SK-N-SH (cell line): ENCODE measurements at regions not wholly inside any gene's neighbourhood (a gene's known extent, or its start where the extent isn't known, plus 50 kb on each side); places are given as distances from the start of the nearest gene placed in this dataset.

Source experiments
- CTCF ChIA-PET: fragments of 300-600, 350-600 bp; formaldehyde crosslinking; extraction: SDS; loops from one replicate; lab custom pipeline; 2021; lab: Yijun Ruan, JAX
- POLR2A ChIA-PET: fragments of 350-600 bp; sonication (Branson Sonifier 250); formaldehyde crosslinking; extraction: SDS; loops from one replicate; lab custom pipeline; 2020; ENCODE audit warnings: antibody characterized with exemption, inconsistent platforms; lab: Yijun Ruan, JAX
- DNase-seq: peaks from one replicate; pipeline ENCODE4 v3.0.0; 2012
- H2AFZ ChIP-seq: fragments of 200-600 bp; sonication (generic); 2 replicates; pipeline ENCODE4 v1.8.1; 2016; ENCODE audit warnings: antibody characterized with exemption, mild to moderate bottlenecking, low read depth
- H3F3A ChIP-seq: fragments of 200-600 bp; sonication (generic); replicated peaks from 2 replicates; pipeline ENCODE3; 2016; ENCODE audit warnings: antibody characterized with exemption, mild to moderate bottlenecking; ENCODE audit not compliant: insufficient read depth
- H3K27ac ChIP-seq, 2 experiments: fragments of 200-500 bp in 1 of 2; fragments of 200-600 bp in 1 of 2; sonication (Bioruptor generic) in 1 of 2; sonication (generic), shearing (Covaris generic) in 1 of 2; 2 replicates each; pipeline versions ENCODE4 v1.5.1 to v1.6.1; 2014 to 2016; ENCODE audit warnings: low read depth in 2 of 2, inconsistent platforms in 1 of 2, low read length in 1 of 2, mild to moderate bottlenecking in 1 of 2, mixed read lengths in 1 of 2
- H3K27me3 ChIP-seq: fragments of 200-600 bp; sonication (generic), shearing (Covaris generic); 2 replicates; pipeline ENCODE4 v1.6.1; 2016; ENCODE audit warnings: mixed run types; ENCODE audit not compliant: insufficient read depth
- H3K36me3 ChIP-seq, 2 experiments: fragments of 200-500 bp in 1 of 2; fragments of 200-600 bp in 1 of 2; sonication (Bioruptor generic) in 1 of 2; sonication (generic) in 1 of 2; replicated peaks in 1 of 2; 2 replicates each; pipeline versions ENCODE3 to v1.5.1; 2014 to 2016; ENCODE audit warnings: low read length in 1 of 2, mild to moderate bottlenecking in 1 of 2; ENCODE audit not compliant: insufficient read depth in 2 of 2, control insufficient read depth in 1 of 2
- H3K4me1 ChIP-seq, 2 experiments: fragments of 200-500 bp in 1 of 2; fragments of 200-600 bp in 1 of 2; sonication (Bioruptor generic) in 1 of 2; sonication (generic), shearing (Covaris generic) in 1 of 2; 2 replicates each; pipeline versions ENCODE4 v1.5.1 to v1.6.1; 2014 to 2016; ENCODE audit warnings: low read depth in 1 of 2, low read length in 1 of 2, mixed run types in 1 of 2; ENCODE audit not compliant: insufficient read depth in 2 of 2, control insufficient read depth in 1 of 2
- H3K4me2 ChIP-seq: fragments of 200-600 bp; sonication (generic), shearing (Covaris generic); 2 replicates; pipeline ENCODE4 v1.6.1; 2017; ENCODE audit warnings: mixed run types
- H3K4me3 ChIP-seq, 2 experiments: fragments of 200-500 bp in 1 of 2; fragments of 200-600 bp in 1 of 2; sonication (Bioruptor generic) in 1 of 2; sonication (generic), shearing (Covaris generic) in 1 of 2; 2 replicates each; pipeline versions ENCODE4 v1.5.1 to v1.8.1; 2014 to 2016; ENCODE audit warnings: low read depth in 2 of 2, inconsistent platforms in 1 of 2, low read length in 1 of 2, mild to moderate bottlenecking in 1 of 2, mixed read lengths in 1 of 2, moderate library complexity in 1 of 2
- H3K79me2 ChIP-seq: fragments of 200-600 bp; sonication (generic); 2 replicates; pipeline ENCODE4 v1.8.1; 2017; ENCODE audit warnings: mild to moderate bottlenecking; ENCODE audit not compliant: insufficient read depth
- H3K9ac ChIP-seq: fragments of 200-600 bp; sonication (generic); 2 replicates; pipeline ENCODE4 v1.6.1; 2017; ENCODE audit warnings: mixed run types
- H3K9me2 ChIP-seq: fragments of 200-600 bp; sonication (generic); 2 replicates; pipeline ENCODE4 v1.6.1; 2017; ENCODE audit warnings: mixed run types
- H3K9me3 ChIP-seq: fragments of 200-600 bp; sonication (generic); 2 replicates; pipeline ENCODE4 v1.6.1; 2017; ENCODE audit warnings: mixed run types, mild to moderate bottlenecking, moderate library complexity
- H4K20me1 ChIP-seq: fragments of 200-600 bp; sonication (generic); 2 replicates; pipeline ENCODE4 v1.6.1; 2017; ENCODE audit warnings: mild to moderate bottlenecking, mixed run types; ENCODE audit not compliant: insufficient read depth
- CHD2 ChIP-seq: fragments of 150-350 bp; IDR thresholded peaks from 2 replicates; pipeline ENCODE4 v1.6.1; 2018; ENCODE audit warnings: low read length; ENCODE audit not compliant: partially characterized antibody
- CTCF ChIP-seq: fragments of 200-600 bp; sonication (generic); IDR thresholded peaks from 2 replicates; pipeline ENCODE4 v1.6.1; 2017; ENCODE audit warnings: antibody characterized with exemption, mild to moderate bottlenecking, moderate library complexity
- ELF1 ChIP-seq: IDR thresholded peaks from 2 replicates; pipeline ENCODE4 v1.4.0; 2012
- EP300 ChIP-seq, 2 experiments: IDR thresholded peaks; 2 replicates each; pipeline versions ENCODE4 v1.4.0 to v1.6.1; 2012; ENCODE audit warnings: borderline replicate concordance in 1 of 2, low read depth in 1 of 2, low read length in 1 of 2
- EZH2phosphoT487 ChIP-seq: fragments of 200-600 bp; sonication (generic); IDR thresholded peaks from 2 replicates; pipeline ENCODE4 v1.6.1; 2017; ENCODE audit warnings: low read depth, mixed run types, mild to moderate bottlenecking, antibody characterized with exemption, moderate library complexity, borderline replicate concordance
- FOSL2 ChIP-seq: IDR thresholded peaks from 2 replicates; pipeline ENCODE4 v1.4.0; 2012; ENCODE audit warnings: low read depth, mild to moderate bottlenecking, moderate library complexity, borderline replicate concordance
- FOXJ3 ChIP-seq: sonication (generic); formaldehyde crosslinking; IDR thresholded peaks from 2 replicates; pipeline ENCODE4 v1.5.1; 2020; ENCODE audit warnings: mild to moderate bottlenecking, missing genetic modification reagents
- GABPA ChIP-seq: IDR thresholded peaks from 2 replicates; pipeline ENCODE4 v1.4.0; 2012; ENCODE audit warnings: low read depth, mild to moderate bottlenecking
- JUND ChIP-seq: IDR thresholded peaks from 2 replicates; pipeline ENCODE4 v1.4.0; 2012
- MEF2A ChIP-seq: IDR thresholded peaks from 2 replicates; pipeline ENCODE4 v1.4.0; 2012; ENCODE audit warnings: low read depth, borderline replicate concordance
- MXI1 ChIP-seq: IDR thresholded peaks from 2 replicates; pipeline ENCODE4 v1.6.1; 2012; ENCODE audit warnings: mild to moderate bottlenecking, low read depth, low read length, improper control_type of control experiment
- NFIC ChIP-seq: IDR thresholded peaks from 2 replicates; pipeline ENCODE4 v1.4.0; 2012; ENCODE audit warnings: borderline replicate concordance
- NRF1 ChIP-seq: IDR thresholded peaks from 2 replicates; pipeline ENCODE4 v1.6.1; 2012; ENCODE audit warnings: low read depth, mild to moderate bottlenecking, low read length
- POLR2AphosphoS5 ChIP-seq: IDR thresholded peaks from 2 replicates; pipeline ENCODE4 v1.6.1; 2012; ENCODE audit warnings: low read depth, low read length
- RCOR1 ChIP-seq: fragments of 150-350 bp; IDR thresholded peaks from 2 replicates; pipeline ENCODE4 v1.6.1; 2017; ENCODE audit warnings: antibody characterized with exemption, low read length
- REST ChIP-seq: IDR thresholded peaks from 2 replicates; pipeline ENCODE4 v1.6.1; 2012; ENCODE audit warnings: mild to moderate bottlenecking, low read depth, low read length, moderate library complexity
- RFX5 ChIP-seq: IDR thresholded peaks from 2 replicates; pipeline ENCODE4 v1.6.1; 2012; ENCODE audit warnings: mild to moderate bottlenecking, improper control_type of control experiment, low read length
- RXRA ChIP-seq: IDR thresholded peaks from 2 replicates; pipeline ENCODE4 v1.4.0; 2012; ENCODE audit warnings: low read depth, mild to moderate bottlenecking, borderline replicate concordance
- YY1 ChIP-seq: IDR thresholded peaks from 2 replicates; pipeline ENCODE4 v1.4.0; 2012; ENCODE audit warnings: low read depth, mild to moderate bottlenecking
- WGBS: methylation state at CpG from one replicate; pipeline ENCODE4 v1.1.6; 2017; ENCODE audit warnings: low lambda C conversion rate; 5-methylcytosine and 5-hydroxymethylcytosine counted together
- TF ChIP-seq, protein P1 (sequence below): IDR thresholded peaks from 2 replicates; pipeline ENCODE4 v1.4.0; 2012; ENCODE audit warnings: low read depth, borderline replicate concordance
- TF ChIP-seq, protein P2 (sequence below): fragments of 150-350 bp; IDR thresholded peaks from 2 replicates; pipeline ENCODE4 v1.6.1; 2017; ENCODE audit warnings: antibody characterized with exemption, low read length, low read depth, borderline replicate concordance

GRCh38 chr5:154698763-154699162, 56.4 kb upstream of the LARP1 start (continued):
- no peak for TF ChIP-seq NRF1

- Histone ChIP-seq H3K27me3 (no peaks in the 10 kb centered on the region), H3F3A (no peaks in the 10 kb centered on the region), H3K4me1 (no peaks in the 10 kb centered on the region), H4K20me1 (no peaks in the 10 kb centered on the region), H3K9me3 (no peaks in the 10 kb centered on the region), H3K4me2 (no peak overlapping the region), H3K36me3 (no peaks in the 10 kb centered on the region), H2AFZ (no peak overlapping the region), H3K9ac (no peak overlapping the region), H3K4me3 (no peak overlapping the region), H3K27ac (no peak overlapping the region)
- whole genome bisulfite sequencing: 60% methylated on average over 5 of the region's 5 CpGs
- ChIA-PET POLR2A (no interaction called here), CTCF (interaction anchor here (1.1 kb wide), 1 partner anchor 94 kb away, joined by 3 read pairs; no protein-coding TSS in a partner anchor)
- DNase-seq: no peak
- TF ChIP-seq EP300 (IDR thresholded peaks at IDR 0.05; ENCODE audit: borderline replicate concordance in 1 of 2, low read depth in 1 of 2, low read length in 1 of 2) (no peak), CHD2 (no peak), JUND (no peak), ELF1 (no peak), EZH2phosphoT487 (no peak)
- TF ChIP-seq, all 33 proteins: peak for 0
- Histone ChIP-seq H3K79me2 (no peaks in the 10 kb centered on the region), H3K9me2 (no peaks in the 10 kb centered on the region)
These were observed 57.8 kb upstream of the LARP1 start for GRCh38 chr5:154697371-154697770.

DNA sequence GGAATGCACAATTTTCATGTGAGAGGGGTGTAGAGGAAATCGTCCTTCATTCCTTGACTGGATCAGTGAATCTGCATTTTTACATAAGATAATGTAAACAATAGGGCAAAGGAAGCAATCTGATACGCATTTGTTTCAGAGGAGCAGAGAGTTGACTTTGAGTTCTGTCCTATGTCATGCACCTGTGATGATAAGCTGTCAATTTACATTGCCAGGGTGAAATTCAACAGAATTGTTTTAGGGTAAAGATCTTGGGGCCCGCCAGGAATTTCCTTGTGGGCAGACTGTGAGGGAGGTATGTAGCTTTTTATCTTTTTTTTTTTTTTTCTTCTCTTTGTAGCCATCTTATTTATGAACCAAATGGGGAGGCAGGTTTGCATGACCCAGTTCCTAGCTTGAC, 58.3 kb upstream of the LARP1 start:
- Histone ChIP-seq H3K4me1 (no peaks in the 10 kb centered on the region), H3K9ac (no peak overlapping the region), H4K20me1 (no peaks in the 10 kb centered on the region), H3K27ac (no peak overlapping the region), H3K4me2 (no peak overlapping the region), H3K9me3 (no peaks in the 10 kb centered on the region), H3K36me3 (no peaks in the 10 kb centered on the region), H3K79me2 (no peaks in the 10 kb centered on the region), H3K9me2 (no peaks in the 10 kb centered on the region), H3K27me3 (no peaks in the 10 kb centered on the region), H3F3A (no peaks in the 10 kb centered on the region), H2AFZ (no peak overlapping the region), H3K4me3 (no peak overlapping the region)
- ChIA-PET POLR2A (no interaction called here), CTCF (interaction anchor here (1.1 kb wide), 1 partner anchor 94 kb away, joined by 3 read pairs; no protein-coding TSS in a partner anchor)
- TF ChIP-seq NRF1 (no peak), FOSL2 (no peak), RFX5 (no peak), YY1 (no peak), FOXJ3 (no peak), MEF2A (no peak), GABPA (no peak), RXRA (no peak), RCOR1 (no peak), MXI1 (no peak), POLR2AphosphoS5 (no peak), CTCF (no peak), NFIC (no peak), REST (no peak), CHD2 (no peak)
- TF ChIP-seq, protein P1, sequence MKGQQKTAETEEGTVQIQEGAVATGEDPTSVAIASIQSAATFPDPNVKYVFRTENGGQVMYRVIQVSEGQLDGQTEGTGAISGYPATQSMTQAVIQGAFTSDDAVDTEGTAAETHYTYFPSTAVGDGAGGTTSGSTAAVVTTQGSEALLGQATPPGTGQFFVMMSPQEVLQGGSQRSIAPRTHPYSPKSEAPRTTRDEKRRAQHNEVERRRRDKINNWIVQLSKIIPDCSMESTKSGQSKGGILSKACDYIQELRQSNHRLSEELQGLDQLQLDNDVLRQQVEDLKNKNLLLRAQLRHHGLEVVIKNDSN: no peak
- TF ChIP-seq, protein P2, sequence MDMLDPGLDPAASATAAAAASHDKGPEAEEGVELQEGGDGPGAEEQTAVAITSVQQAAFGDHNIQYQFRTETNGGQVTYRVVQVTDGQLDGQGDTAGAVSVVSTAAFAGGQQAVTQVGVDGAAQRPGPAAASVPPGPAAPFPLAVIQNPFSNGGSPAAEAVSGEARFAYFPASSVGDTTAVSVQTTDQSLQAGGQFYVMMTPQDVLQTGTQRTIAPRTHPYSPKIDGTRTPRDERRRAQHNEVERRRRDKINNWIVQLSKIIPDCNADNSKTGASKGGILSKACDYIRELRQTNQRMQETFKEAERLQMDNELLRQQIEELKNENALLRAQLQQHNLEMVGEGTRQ: no peak
- WGBS: 57% methylated on average over 3 of the region's 3 CpGs
- no peak for DNase-seq
